ENCODE measurements at regions not wholly inside any gene's neighbourhood (a gene's known extent, or its start where the extent isn't known, plus 50 kb on each side); places are given as distances from the start of the nearest gene placed in this dataset.

DNA sequence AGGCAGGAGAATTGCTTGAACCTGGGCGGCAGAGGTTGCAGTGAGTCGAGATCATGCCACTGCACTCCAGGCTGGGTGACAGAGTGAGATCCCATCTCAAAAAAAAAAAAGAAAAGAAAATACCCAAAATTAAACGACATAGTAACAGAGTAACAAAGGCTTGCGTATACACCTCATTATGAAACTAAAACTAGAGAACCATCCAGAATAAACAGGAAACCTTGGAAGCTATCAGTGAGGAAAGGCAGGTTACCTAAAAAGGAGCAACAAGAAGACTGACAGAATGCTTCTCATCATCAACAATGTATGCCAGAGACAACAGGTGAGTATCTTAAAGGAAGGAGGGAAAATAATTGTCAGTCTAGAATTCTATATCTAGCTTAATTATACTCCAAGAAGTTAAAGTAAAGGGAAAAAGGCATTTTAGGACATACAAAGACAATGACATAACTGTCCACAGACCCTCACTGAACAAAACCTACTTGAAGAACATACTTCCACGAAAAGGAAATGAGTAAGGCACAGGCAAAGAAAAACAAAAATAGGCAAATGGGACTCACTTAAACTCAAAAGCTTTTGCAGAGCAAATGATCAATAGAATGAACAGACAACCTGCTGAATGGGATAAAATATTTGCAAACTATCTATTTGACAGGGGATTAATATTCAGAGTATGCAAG lies 64.1 kb upstream of the NT5E start:
- Histone ChIP-seq H3K36me3 (ENCODE audit: control insufficient read depth in 5 of 5, insufficient read depth in 5 of 5, low read length in 5 of 5) (no peaks in the 10 kb centered on the region), H3K27me3 (ENCODE audit: control insufficient read depth in 5 of 5, insufficient read depth in 4 of 5, low read length in 5 of 5) (no peaks in the 10 kb centered on the region), H3K9ac (ENCODE audit: low read length in 5 of 5) (no peak overlapping the region), H3K4me3 (ENCODE audit: low read depth in 1 of 5, low read length in 5 of 5) (no peak overlapping the region), H3K27ac (ENCODE audit: low read depth, low read length) (no peak overlapping the region), H3K9me3 (ENCODE audit: control insufficient read depth in 5 of 5, low read length in 5 of 5) (no peaks in the 10 kb centered on the region), H3K4me1 (ENCODE audit: control insufficient read depth in 5 of 5, insufficient read depth in 5 of 5, low read length in 5 of 5) (no peaks in the 10 kb centered on the region)

DNA sequence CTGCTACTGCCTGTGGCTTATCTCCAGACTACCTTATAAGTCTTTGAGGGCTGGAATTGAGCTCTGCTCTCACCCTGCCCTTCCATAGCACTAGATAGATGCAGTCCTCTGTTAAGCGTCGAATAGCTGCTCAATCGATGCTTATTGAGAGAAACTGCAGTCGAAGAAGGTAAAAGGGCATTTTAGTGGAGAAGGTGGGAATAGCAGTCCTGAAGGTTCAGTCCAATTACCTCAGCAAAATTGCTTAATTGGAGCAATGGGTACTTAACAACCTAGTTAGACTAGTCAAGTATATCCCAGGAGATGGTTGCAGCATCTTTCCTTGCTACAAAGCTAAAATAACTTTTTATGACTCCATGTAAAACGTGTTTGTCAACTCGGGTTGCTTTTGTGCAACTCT lies 66.8 kb upstream of the NT5E start:
- Histone ChIP-seq H3K27ac (ENCODE audit: low read depth, low read length) (no peak overlapping the region), H3K9me3 (ENCODE audit: control insufficient read depth in 5 of 5, low read length in 5 of 5) (no peaks in the 10 kb centered on the region), H3K36me3 (ENCODE audit: control insufficient read depth in 5 of 5, insufficient read depth in 5 of 5, low read length in 5 of 5) (no peaks in the 10 kb centered on the region), H3K4me1 (ENCODE audit: control insufficient read depth in 5 of 5, insufficient read depth in 5 of 5, low read length in 5 of 5) (no peaks in the 10 kb centered on the region), H3K27me3 (ENCODE audit: control insufficient read depth in 5 of 5, insufficient read depth in 4 of 5, low read length in 5 of 5) (no peaks in the 10 kb centered on the region), H3K4me3 (ENCODE audit: low read depth in 1 of 5, low read length in 5 of 5) (no peak overlapping the region), H3K9ac (ENCODE audit: low read length in 5 of 5) (no peak overlapping the region)

- Histone ChIP-seq H3K27ac (ENCODE audit: low read depth, low read length) (no peak overlapping the region), H3K9me3 (ENCODE audit: control insufficient read depth in 5 of 5, low read length in 5 of 5) (no peaks in the 10 kb centered on the region), H3K36me3 (ENCODE audit: control insufficient read depth in 5 of 5, insufficient read depth in 5 of 5, low read length in 5 of 5) (no peaks in the 10 kb centered on the region), H3K27me3 (ENCODE audit: control insufficient read depth in 5 of 5, insufficient read depth in 4 of 5, low read length in 5 of 5) (no peaks in the 10 kb centered on the region), H3K4me1 (ENCODE audit: control insufficient read depth in 5 of 5, insufficient read depth in 5 of 5, low read length in 5 of 5) (no peaks in the 10 kb centered on the region), H3K9ac (ENCODE audit: low read length in 5 of 5) (no peak overlapping the region), H3K4me3 (ENCODE audit: low read depth in 1 of 5, low read length in 5 of 5) (no peak overlapping the region)
These were observed 67.3 kb upstream of the NT5E start for GRCh38 chr6:85382541-85382940.

- no peaks in the 10 kb centered on the region for H3K36me3 ChIP-seq (ENCODE audit: control insufficient read depth in 5 of 5, insufficient read depth in 5 of 5, low read length in 5 of 5)
- H3K9me3 ChIP-seq (ENCODE audit: control insufficient read depth in 5 of 5, low read length in 5 of 5), result no peaks in the 10 kb centered on the region
- H3K4me1 ChIP-seq (ENCODE audit: control insufficient read depth in 5 of 5, insufficient read depth in 5 of 5, low read length in 5 of 5), result no peaks in the 10 kb centered on the region
- no peak overlapping the region for H3K4me3 ChIP-seq (ENCODE audit: low read depth in 1 of 5, low read length in 5 of 5)
- H3K27ac ChIP-seq (ENCODE audit: low read depth, low read length), result no peak overlapping the region
- no peak overlapping the region for H3K9ac ChIP-seq (ENCODE audit: low read length in 5 of 5)
- H3K27me3 ChIP-seq (ENCODE audit: control insufficient read depth in 5 of 5, insufficient read depth in 4 of 5, low read length in 5 of 5), result no peaks in the 10 kb centered on the region
These were observed 77.0 kb upstream of the NT5E start for GRCh38 chr6:85372915-85373270.

DNA sequence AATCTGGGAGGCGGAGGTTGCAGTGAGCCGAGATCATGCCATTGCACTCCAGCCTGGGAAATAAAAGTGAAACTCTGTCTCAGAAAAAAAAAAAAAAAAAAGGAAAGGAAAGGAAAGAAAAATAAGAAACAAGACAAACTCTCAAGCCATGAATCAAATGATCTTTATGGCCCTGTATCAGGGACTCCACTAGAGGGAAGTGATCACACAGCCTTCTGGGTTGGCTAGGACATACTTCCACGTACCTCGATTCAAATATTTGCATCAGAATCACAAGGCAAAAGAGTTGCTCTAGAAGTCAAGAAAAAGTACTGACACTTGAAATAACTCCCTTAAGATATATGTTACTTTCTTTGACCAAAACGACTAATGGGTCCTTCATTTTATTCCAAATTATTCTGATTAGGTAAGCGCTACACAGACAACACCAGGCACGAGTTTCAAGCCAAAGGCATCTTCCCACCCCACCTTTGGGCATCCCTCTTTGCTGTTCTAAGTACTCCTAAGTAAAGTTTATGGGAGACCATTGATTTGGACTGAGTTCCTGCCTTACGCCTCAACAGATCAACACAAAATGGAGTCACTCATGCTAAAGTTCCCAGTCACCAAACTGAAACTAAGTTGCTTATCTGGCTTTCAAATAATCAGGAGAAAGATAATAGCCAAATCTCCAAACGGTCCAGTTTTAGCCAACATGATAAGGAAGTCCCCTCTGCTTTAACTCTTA lies 77.5 kb upstream of the NT5E start:
- Histone ChIP-seq H3K9ac (ENCODE audit: low read length in 5 of 5) (no peak overlapping the region), H3K9me3 (ENCODE audit: control insufficient read depth in 5 of 5, low read length in 5 of 5) (no peaks in the 10 kb centered on the region), H3K4me3 (ENCODE audit: low read depth in 1 of 5, low read length in 5 of 5) (no peak overlapping the region), H3K27me3 (ENCODE audit: control insufficient read depth in 5 of 5, insufficient read depth in 4 of 5, low read length in 5 of 5) (no peaks in the 10 kb centered on the region), H3K27ac (ENCODE audit: low read depth, low read length) (no peak overlapping the region), H3K36me3 (ENCODE audit: control insufficient read depth in 5 of 5, insufficient read depth in 5 of 5, low read length in 5 of 5) (no peaks in the 10 kb centered on the region), H3K4me1 (ENCODE audit: control insufficient read depth in 5 of 5, insufficient read depth in 5 of 5, low read length in 5 of 5) (no peaks in the 10 kb centered on the region)

GRCh38 chr6:85368631-85369030 lies 81.3 kb upstream of the NT5E start:
- Histone ChIP-seq H3K4me3 (ENCODE audit: low read depth in 1 of 5, low read length in 5 of 5) (no peak overlapping the region), H3K27me3 (ENCODE audit: control insufficient read depth in 5 of 5, insufficient read depth in 4 of 5, low read length in 5 of 5) (no peaks in the 10 kb centered on the region), H3K27ac (ENCODE audit: low read depth, low read length) (no peak overlapping the region), H3K9me3 (ENCODE audit: control insufficient read depth in 5 of 5, low read length in 5 of 5) (no peaks in the 10 kb centered on the region), H3K4me1 (ENCODE audit: control insufficient read depth in 5 of 5, insufficient read depth in 5 of 5, low read length in 5 of 5) (no peaks in the 10 kb centered on the region), H3K9ac (ENCODE audit: low read length in 5 of 5) (no peak overlapping the region), H3K36me3 (ENCODE audit: control insufficient read depth in 5 of 5, insufficient read depth in 5 of 5, low read length in 5 of 5) (no peaks in the 10 kb centered on the region)

- H3K27me3 ChIP-seq (ENCODE audit: control insufficient read depth in 5 of 5, insufficient read depth in 4 of 5, low read length in 5 of 5), result no peaks in the 10 kb centered on the region
- H3K9ac ChIP-seq (ENCODE audit: low read length in 5 of 5), result no peak overlapping the region
- H3K4me1 ChIP-seq (ENCODE audit: control insufficient read depth in 5 of 5, insufficient read depth in 5 of 5, low read length in 5 of 5), result no peaks in the 10 kb centered on the region
- no peak overlapping the region for H3K27ac ChIP-seq (ENCODE audit: low read depth, low read length)
- no peak overlapping the region for H3K4me3 ChIP-seq (ENCODE audit: low read depth in 1 of 5, low read length in 5 of 5)
- no peaks in the 10 kb centered on the region for H3K36me3 ChIP-seq (ENCODE audit: control insufficient read depth in 5 of 5, insufficient read depth in 5 of 5, low read length in 5 of 5)
- H3K9me3 ChIP-seq (ENCODE audit: control insufficient read depth in 5 of 5, low read length in 5 of 5), result no peaks in the 10 kb centered on the region
These were observed 85.5 kb upstream of the NT5E start for GRCh38 chr6:85364344-85364743.

GRCh38 chr6:85363870-85364269 lies 86.0 kb upstream of the NT5E start:
- H3K36me3 ChIP-seq (ENCODE audit: control insufficient read depth in 5 of 5, insufficient read depth in 5 of 5, low read length in 5 of 5), result no peaks in the 10 kb centered on the region
- no peak overlapping the region for H3K4me3 ChIP-seq (ENCODE audit: low read depth in 1 of 5, low read length in 5 of 5)
- no peak overlapping the region for H3K27ac ChIP-seq (ENCODE audit: low read depth, low read length)
- no peaks in the 10 kb centered on the region for H3K27me3 ChIP-seq (ENCODE audit: control insufficient read depth in 5 of 5, insufficient read depth in 4 of 5, low read length in 5 of 5)
- no peak overlapping the region for H3K9ac ChIP-seq (ENCODE audit: low read length in 5 of 5)
- no peaks in the 10 kb centered on the region for H3K9me3 ChIP-seq (ENCODE audit: control insufficient read depth in 5 of 5, low read length in 5 of 5)
- H3K4me1 ChIP-seq (ENCODE audit: control insufficient read depth in 5 of 5, insufficient read depth in 5 of 5, low read length in 5 of 5), result no peaks in the 10 kb centered on the region

GRCh38 chr6:85362652-85363310 lies 87.1 kb upstream of the NT5E start:
- no peak overlapping the region for H3K9ac ChIP-seq (ENCODE audit: low read length in 5 of 5)
- H3K27me3 ChIP-seq (ENCODE audit: control insufficient read depth in 5 of 5, insufficient read depth in 4 of 5, low read length in 5 of 5), result no peaks in the 10 kb centered on the region
- no peak overlapping the region for H3K27ac ChIP-seq (ENCODE audit: low read depth, low read length)
- H3K4me3 ChIP-seq (ENCODE audit: low read depth in 1 of 5, low read length in 5 of 5), result no peak overlapping the region
- H3K36me3 ChIP-seq (ENCODE audit: control insufficient read depth in 5 of 5, insufficient read depth in 5 of 5, low read length in 5 of 5), result no peaks in the 10 kb centered on the region
- H3K4me1 ChIP-seq (ENCODE audit: control insufficient read depth in 5 of 5, insufficient read depth in 5 of 5, low read length in 5 of 5), result no peaks in the 10 kb centered on the region
- H3K9me3 ChIP-seq (ENCODE audit: control insufficient read depth in 5 of 5, low read length in 5 of 5), result no peaks in the 10 kb centered on the region

- Histone ChIP-seq H3K4me3 (ENCODE audit: low read depth in 1 of 5, low read length in 5 of 5) (no peak overlapping the region), H3K4me1 (ENCODE audit: control insufficient read depth in 5 of 5, insufficient read depth in 5 of 5, low read length in 5 of 5) (no peaks in the 10 kb centered on the region), H3K9ac (ENCODE audit: low read length in 5 of 5) (no peak overlapping the region), H3K27ac (ENCODE audit: low read depth, low read length) (peak overlapping the region; percentile 38), H3K9me3 (ENCODE audit: control insufficient read depth in 5 of 5, low read length in 5 of 5) (no peaks in the 10 kb centered on the region), H3K27me3 (ENCODE audit: control insufficient read depth in 5 of 5, insufficient read depth in 4 of 5, low read length in 5 of 5) (no peaks in the 10 kb centered on the region), H3K36me3 (ENCODE audit: control insufficient read depth in 5 of 5, insufficient read depth in 5 of 5, low read length in 5 of 5) (no peaks in the 10 kb centered on the region)
These were observed 88.3 kb upstream of the NT5E start for GRCh38 chr6:85361643-85362014.

All from subcutaneous abdominal adipose tissue (tissue), 5 donors.